Suprapubic skin (tissue), 3 donors: ENCODE measurements at regions not wholly inside any gene's neighbourhood (a gene's known extent, or its start where the extent isn't known, plus 50 kb on each side); places are given as distances from the start of the nearest gene placed in this dataset.

Experiments
- POLR2A ChIP-seq, 2 donors: fragments of 450-650 bp; IDR thresholded peaks; one replicate each; pipeline ENCODE4 v1.6.1; 2017; ENCODE audit warnings: antibody characterized with exemption in 2 of 2, mild to moderate bottlenecking in 2 of 2, moderate library complexity in 2 of 2
- TF ChIP-seq, protein P1 (sequence below), 2 donors: fragments of 200-600 bp in 1 of 2; fragments of 450-650 bp in 1 of 2; sonication (generic) in 1 of 2; IDR thresholded peaks; one replicate each; pipeline ENCODE4 v1.5.1; 2016 to 2019; ENCODE audit warnings: antibody characterized with exemption in 2 of 2, mild to moderate bottlenecking in 1 of 2, moderate library complexity in 1 of 2

DNA sequence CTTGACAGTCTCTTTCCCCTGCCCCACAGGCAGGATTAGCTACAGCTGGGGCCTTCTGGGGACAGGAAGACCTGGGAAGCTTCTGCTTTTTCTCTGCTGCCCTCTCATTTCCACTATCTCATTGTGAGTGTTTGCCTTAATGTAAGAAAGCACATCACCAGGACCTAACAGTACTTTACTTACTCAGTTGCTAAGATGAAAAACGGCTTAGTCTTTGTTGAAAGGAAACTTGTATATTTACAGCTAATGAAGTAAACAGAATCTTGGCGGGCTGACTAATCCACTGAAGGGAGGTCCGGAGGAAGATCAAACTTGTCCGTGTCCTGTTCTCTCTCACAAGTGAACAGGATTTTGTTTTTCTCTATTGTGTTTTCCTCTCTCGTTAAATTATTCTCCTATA, 128.6 kb downstream of the SOD2 start:
- TF ChIP-seq, protein P1, sequence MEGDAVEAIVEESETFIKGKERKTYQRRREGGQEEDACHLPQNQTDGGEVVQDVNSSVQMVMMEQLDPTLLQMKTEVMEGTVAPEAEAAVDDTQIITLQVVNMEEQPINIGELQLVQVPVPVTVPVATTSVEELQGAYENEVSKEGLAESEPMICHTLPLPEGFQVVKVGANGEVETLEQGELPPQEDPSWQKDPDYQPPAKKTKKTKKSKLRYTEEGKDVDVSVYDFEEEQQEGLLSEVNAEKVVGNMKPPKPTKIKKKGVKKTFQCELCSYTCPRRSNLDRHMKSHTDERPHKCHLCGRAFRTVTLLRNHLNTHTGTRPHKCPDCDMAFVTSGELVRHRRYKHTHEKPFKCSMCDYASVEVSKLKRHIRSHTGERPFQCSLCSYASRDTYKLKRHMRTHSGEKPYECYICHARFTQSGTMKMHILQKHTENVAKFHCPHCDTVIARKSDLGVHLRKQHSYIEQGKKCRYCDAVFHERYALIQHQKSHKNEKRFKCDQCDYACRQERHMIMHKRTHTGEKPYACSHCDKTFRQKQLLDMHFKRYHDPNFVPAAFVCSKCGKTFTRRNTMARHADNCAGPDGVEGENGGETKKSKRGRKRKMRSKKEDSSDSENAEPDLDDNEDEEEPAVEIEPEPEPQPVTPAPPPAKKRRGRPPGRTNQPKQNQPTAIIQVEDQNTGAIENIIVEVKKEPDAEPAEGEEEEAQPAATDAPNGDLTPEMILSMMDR (IDR thresholded peaks at IDR 0.05): no peak
- no peak for TF ChIP-seq POLR2A (IDR thresholded peaks at IDR 0.05)
